NCI-H2107 treated with DMSO at 0.1 percent for 48 hours (cell line): ENCODE measurements at regions not wholly inside any gene's neighbourhood (a gene's known extent, or its start where the extent isn't known, plus 50 kb on each side); places are given as distances from the start of the nearest gene placed in this dataset.

ENCODE experiments used
- DNase-seq: peaks from one replicate; lab custom pipeline; 2025; ENCODE audit not compliant: unreplicated experiment; lab: John Stamatoyannopoulos, UW

DNA sequence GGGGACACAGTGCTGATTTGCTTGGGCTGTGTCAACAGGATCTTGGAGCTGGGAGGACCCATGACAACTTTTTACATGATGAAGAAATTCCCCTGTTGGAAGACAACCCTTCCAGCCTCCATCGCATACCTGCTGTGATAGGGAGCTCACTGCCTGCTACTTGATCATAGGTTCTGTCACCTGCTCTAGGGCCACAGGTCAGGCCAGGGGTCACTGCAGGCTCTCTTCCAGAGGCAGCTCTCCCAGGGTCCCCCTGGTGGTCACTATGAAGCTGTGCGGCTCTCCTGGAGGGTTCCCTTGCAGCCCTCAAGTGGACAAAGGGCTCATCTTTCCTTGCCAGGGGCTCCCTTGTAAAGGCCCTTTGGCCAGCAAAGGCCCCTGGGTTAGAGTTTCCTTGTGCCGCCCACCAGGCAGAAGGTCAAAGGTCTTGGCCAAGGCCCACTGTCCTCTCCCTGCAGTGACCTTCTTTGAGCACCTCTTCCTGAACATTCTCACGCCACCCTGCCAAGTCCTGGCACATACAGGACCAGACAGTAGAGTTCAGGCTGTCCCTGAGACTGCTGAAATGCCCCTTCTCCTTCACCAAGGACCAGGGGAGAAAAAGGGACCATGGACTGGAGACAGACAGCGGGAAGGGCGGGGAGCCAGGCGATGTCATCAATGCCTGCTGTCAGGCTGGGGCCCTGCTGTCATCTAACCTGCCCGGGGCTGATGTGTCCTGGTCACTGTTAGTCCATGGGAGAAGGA, 345.1 kb downstream of the DYSF start:
- DNase-seq = no peak

DNA sequence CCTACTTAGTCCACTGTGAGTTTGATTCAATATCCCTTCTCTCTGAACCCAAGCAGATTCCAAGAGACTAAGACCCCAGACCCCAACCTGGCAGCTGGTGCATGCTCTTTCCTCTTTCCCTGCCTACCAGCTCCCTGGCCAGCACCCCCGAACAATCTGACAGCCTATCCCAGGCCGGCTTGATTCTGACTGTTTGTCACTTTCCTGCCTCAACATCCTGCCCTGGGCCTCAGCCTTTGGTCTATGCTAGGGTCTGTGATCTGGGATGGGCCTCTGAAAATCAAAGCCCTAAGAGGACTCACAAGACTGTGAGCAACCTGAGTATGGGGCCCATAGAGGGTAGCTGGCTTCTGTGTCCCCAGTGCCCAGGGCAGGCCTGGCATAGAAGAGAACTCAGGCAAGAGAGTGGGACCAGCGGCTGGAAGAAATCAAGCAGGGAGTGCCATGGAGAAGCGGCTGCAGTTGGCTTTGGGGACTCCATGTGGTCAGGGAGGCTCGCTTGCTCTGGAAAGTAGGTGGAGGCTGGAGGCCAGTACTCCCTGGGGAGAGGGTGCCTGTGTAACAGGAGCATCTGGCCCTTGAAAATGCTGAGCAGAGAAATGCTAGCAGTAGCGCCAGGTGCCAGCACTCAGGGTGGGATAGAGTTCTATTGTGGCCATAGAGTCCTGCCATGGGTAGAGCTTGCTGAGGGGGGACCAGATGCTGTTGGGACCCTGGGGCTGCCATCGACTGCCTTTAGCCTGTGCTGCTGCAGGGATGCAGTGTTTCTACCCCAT, 343.9 kb downstream of the DYSF start:
- no peak for DNase-seq

DNA sequence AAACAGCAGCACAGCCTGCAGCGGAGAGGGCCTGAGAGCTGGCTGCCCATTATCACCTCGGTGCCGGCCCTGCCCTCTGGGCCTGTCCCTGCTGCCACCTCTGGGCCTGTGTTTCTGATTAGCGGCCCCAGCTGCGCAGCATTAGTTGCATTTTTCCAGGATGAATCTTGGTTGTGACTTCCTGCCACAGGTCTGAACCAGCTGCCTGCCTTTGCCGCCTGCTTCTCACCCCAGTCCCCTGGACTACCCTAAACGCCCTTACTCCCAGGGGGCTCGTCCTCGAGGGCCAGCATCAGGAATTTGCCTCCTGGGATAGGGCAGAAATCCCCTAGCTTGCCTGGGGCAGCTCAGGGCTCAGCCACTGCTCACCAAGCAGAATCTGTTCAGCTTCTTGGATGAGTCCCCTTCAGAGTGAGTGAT, 342.8 kb downstream of the DYSF start:
- no peak for DNase-seq

DNA sequence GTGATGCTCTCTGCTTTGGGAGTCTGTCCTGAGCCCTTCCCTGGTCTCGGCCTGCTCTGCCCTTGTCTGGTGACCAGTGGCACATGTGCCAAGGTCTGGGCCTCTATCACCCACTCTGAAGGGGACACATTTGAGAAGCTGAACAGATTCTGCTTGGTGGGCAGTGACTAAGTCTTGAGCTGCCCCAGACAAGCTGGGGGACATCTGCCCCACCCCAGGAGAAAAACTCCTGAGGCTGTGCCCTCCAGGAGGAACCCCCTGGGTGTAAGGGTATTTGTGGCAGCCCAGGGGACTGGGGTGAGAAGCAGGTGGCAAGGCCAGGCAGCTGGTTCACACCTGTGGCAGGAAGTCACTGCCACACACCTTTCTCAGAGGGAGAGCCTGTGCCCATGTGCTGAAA, 342.1 kb downstream of the DYSF start:
- DNase-seq = no peak

DNA sequence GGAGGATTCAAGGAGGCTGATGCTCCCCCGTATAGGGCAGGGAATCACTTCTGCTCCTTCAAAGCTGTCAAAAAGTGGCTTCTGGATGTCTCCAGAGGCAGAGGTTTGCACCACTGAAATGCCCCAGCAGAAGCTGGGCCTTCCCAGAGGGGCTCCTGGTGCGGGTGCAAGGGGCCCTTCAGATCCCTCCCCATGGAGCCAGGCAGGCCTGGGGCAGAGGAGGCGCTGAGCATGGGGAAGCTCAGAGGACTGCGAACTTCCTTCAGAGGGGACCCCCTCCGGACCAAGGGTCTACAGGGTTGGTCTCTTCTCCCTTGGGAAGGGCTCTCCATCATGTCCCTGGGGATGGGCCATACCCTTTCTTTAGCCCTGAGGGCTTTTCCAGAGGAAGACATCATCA, 341.2 kb downstream of the DYSF start:
- no peak for DNase-seq

DNA sequence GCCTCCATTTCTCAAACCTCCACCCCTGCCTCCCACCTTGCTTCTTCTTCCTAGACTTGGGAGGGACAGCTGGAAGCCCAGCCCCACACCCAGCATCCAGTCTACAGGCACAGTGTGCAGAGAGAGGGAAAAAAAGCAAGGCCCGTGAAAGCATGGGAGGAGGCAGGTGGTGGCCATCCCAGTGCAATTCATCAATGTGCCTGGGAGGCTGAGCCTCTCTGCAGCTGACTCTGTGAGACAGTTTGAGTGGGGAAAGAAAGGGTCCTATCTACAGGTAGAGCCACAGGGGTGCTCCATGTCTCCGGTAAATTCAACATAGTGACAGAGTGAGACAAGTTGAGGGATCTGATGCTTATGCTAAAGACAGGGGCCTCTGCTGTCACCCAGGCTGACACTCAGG, 340.6 kb downstream of the DYSF start:
- DNase-seq = no peak

DNA sequence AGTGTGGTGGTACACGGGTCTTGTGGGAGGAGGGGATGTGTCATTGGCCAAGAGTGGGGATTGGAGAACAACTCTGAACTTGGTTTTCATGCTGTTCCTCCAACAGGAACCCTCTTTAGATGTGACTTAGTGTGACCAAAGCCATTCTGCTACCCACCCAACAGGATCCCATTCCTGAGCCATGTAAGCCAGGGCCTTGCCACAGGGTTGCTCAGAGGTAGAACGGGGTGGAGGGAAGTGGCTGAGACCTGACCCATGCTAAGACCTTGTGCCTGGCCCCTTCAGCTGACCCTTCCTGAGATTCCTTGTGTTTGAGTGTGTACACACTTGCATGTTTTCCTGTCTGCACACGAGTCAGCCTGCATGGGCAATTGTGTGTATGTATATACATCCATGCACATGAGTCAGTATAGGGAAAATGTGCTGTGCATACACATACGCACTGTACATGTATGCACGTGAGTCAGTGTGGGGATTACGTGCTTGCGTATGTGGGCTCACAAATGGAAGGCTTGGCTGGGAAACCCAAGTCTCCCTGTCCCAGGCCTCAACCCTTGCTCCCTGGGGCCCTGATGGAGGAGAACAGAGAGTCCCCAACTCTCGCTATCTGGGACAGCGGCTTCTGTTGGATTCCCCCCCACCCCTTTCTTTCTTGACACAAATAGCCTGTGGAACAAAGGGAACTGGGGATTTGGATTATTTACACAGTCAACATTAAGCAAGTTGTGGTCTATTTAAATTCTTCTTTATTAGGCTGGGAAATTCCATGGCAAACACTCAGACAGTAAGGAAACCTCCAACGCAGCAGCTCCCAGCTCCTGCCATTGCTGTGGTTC, 339.8 kb downstream of the DYSF start:
- no peak for DNase-seq

DNA sequence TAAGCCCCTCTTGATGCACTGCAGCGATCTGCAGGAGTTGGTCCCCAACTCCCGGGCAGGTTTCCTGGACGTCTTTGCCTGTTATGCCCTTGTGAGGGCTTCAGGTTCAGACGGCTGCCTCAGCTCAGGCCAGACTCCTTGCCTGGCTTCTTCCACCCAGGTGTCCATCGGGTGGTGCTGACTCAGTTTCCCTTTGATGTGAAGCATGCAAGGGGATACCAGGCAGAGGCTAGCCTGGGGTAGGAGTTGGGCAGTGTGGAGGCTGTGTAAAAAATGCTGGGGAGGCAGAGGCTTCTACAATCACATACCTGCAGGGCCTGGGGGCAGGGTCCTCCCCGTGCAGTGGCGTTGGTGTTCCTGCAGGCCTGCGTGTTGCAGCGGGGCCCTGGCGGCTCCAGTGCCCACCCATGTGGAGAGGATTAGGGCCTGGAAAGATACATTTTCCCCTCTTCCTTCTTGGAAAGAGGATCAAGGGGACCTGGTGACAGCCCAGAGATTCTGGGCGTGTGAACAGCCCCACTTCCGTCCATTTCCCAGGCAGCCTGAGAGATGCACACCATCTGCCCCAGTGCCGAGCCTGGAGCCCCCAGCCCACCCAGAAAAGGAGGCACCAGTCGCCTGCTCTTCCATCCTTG, 338.3 kb downstream of the DYSF start:
- no peak for DNase-seq

DNA sequence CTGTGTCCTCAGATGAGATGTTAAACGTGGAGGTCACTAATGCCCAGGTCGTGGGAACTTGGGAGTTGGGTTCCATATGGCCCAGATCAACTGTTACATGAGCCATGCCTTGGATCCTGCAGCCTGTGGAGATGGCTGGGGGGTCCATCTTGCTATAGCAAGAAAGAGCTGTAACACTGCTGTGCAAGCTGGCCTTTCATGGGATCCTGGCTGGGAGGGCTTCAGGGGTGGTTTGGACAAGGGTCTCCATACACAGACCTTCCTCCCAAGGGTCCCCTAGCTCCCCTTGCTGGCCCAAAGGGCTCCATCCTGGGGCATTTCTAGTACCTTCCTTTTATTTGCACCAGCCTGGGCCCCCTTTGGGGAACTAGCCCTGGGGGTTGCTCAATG, 337.7 kb downstream of the DYSF start:
- DNase-seq = no peak

DNA sequence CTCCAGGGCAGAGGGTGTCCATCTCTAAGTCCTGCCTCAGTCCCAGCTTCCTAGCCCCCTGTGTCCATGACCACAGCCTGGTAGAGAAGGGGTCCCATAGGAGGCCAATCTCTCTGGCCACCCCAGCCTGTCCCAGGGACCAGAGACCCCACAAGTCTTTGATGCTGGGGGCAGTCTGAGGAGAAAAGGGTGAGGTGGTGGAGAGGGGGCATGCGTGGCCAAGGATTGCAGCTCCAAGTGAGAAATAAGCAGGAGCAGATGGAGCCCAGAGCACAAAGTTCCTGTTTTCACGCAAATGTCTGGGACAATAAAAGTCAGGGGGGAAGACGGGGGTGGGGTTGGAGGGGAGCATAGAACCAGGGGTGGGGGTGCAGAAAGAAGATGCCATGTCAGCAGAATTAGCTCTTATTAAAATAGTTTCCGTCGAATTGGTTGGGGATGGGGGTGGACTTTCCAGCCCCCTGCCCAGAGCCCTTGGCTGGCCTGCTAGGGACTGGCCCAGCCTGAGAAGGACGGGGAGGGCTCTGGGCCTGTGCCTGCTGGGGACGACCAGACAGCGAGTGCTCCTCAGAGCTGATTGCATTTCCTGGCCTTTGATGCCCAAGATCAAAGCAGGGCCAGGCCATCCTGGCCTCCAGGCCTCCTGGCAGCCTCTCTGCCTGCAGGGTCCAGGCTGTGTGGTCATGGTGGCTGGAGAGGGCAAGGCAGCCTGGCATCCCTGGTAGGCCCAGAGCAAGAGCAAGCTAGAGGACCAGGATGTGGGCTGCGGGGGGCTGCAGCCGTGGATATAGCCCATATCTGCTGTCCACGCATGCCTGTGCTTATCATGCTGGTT, 337.1 kb downstream of the DYSF start:
- DNase-seq = no peak

DNA sequence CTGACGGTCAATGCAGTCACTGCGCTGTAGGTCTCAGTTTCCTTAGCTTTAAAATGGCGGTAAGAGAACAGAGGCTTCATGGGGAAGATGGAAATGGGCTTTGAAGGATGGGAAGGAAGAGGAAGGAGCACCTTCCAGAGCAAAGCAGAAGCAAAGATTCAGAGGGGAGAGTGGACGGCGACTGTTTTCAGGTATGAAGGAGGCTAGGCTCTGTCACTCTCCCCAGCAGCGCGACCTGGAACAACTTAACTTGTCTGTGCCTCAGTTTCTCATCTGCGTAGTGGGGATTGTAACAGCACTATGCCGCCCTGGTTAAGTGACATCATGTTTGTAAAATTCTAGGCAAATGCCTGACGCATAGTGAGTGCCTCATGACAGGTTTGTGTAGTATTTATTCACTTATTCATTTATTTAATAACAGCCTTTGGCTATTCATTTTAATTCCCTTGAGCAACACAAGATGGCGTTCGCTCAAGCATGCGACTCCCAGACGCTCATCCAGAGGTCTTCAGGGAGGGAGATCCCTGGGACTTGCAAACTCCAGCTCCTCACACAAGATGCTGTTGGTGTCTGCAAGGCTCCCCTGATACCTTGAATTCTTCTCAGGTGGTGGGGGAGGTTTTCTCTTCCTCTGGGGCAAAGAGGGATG, 336.3 kb downstream of the DYSF start:
- no peak for DNase-seq

DNA sequence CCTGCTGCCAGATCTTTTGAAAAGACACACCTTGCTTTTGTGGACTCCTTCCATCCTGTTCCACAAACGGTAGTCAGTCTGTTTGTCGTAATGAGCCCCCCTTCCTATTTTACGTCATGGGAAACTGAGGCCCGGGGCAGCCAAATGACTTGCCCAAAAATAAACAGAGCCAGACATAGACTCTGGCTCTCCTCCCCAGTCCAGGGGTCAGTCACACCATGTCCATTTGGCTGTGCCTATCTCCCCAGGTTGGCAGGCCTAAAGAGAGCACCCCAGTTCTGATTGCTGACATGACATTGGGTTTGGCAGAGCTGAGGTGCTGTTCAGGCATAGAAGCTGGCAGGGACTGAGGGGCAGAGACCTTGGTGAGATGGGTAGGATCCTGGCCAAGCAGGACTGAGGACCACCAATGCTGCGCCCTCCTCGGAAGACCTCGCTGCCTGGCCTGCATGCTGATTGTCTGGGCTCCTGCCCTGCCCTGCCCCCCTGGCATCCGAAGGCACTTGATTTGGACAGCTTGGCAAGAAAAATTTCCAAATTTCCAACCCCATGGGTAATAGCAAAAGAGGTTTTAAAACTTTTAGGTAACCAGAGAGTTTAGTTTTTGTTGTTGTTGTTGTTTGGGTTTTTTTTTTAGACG, 335.4 kb downstream of the DYSF start:
- DNase-seq = no peak

DNA sequence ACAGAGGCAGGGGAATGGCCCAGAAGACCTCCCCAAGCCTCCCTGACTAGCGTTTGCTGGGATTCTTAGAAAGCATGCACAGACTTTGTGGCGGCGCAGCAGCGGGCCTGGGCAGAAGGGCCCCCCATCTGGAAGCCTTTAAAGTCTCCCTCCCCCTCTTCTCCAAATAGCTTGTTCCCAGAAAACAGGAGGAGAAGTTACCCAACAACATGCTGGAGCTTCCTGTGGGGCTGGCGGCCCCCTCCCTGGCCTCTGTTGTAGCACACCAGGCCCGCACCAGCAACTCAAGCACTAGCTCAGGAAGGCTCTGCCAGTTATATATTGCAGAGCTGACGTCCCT, 334.8 kb downstream of the DYSF start:
- no peak for DNase-seq

DNA sequence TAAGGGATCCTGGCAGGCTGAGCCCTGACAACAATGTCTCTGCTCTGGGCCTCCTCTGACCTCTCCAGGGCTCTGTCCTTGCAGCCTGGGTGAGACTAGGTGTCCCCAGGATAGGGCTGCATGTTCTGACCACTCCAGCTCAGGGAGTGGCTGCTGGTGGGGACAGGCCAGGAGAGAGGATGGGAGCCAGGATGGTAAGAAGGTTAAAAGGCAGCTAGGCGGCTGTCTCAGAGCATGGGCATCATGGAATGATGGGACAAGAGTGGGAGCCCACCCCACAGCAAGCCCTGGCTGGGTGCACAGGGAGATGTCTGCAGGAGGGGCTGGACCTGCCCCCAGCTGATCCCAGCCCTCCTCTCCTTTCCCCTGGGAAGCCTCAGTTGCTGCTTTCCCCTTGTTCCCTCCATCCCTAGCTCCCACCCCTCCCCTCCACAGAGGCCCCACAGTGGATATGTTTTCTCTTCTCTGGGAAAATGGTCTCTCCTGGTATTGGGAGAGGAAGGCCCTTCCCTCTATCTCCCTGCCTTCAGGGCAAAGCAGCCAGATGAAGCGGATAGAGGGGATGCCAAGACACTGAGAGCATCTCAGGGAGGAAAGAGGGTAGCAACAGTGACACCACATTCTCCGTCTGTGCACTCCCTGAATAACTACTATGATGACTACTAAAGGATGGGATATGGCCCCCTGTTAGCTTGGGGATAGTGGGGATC, 334.3 kb downstream of the DYSF start:
- no peak for DNase-seq

DNA sequence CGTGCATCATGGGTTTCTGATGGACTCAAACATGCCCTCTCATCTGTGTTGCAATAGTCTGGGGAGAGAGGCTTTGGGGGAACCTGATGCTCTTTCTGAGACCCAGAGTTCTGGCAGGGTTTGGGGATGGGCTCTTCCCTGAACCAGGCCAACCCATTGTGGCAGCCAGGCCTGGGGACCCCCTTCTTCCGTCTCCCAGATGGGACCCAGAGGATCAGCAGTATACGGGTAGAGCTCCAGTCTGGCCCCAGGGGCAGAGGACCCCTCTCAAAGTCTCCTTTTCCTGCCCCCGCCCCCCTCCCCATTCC, 333.7 kb downstream of the DYSF start:
- no peak for DNase-seq

DNA sequence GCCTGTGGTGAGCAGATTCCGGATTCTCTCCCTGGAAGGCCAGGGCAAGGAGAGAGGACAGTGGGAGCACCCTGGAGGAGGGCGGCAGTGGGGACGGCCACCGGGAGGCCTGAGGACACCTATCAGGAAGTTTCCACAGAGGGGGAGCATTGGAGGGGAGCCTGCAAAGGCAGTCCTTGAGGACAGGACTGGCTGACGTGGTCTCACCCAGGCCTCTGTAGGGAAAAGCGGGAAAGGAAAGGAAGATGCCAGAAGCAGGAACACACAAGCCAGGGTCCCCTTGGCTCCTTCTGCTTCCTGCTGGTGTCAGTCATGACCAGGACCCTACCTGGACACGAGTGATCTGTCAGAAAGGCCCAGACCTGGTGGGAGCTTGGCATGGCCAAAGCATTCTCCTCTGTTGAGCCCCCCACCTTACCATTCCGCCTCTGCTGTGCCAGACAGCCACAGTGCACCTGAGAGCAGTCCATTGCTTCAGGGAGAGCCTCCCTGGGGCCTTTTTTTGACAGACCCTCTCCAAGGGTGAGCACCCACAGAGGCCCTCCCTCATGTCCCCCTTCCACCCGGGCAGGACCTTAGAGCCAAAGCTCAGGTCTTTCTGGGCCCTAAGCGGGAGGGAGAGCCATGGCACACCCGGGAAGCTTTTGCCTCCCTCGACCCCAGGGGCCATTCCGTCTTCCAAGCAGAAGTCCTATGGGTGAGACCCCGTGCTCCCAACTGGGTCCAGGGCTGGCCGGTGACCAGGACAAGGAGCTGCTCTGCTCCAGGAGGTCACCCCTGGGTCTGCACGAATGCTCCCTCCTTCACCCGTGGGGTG, 333.1 kb downstream of the DYSF start:
- no peak for DNase-seq

DNA sequence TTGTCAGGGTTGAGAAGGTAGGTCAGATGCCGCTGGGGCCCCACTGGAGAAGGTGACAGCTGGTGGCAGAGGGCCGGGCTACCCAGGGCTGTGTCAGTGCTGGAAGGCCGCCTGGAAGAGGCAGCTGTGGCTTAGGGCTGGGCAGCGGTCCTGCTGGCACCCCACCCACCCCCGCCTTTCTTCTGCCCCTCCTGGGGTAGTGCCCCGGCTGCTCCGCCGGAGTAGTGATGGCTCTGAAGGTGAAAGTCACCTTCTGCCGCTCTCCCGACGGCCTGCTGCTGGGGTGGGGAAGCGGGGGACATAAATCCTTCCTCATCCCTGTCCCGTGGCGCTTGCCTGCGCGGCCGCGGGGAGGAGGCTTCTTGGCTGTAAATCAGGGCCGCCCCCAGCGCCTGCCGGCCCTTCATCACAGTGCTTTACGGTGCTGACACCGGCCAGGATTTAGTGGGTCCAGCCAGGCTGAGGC, 332.2 kb downstream of the DYSF start:
- DNase-seq = no peak
